Rectal smooth muscle tissue (tissue), 1 donor: ENCODE measurements at regions not wholly inside any gene's neighbourhood (a gene's known extent, or its start where the extent isn't known, plus 50 kb on each side); places are given as distances from the start of the nearest gene placed in this dataset.
A peak's percentile ranks its signal among the peaks of the same experiment; 100 is the strongest.

Experiments
- H3K27ac ChIP-seq: one replicate; pipeline ENCODE4 v1.7.0; 2013; ENCODE audit warnings: low read depth, low read length, inconsistent platforms
- H3K27me3 ChIP-seq: one replicate; pipeline ENCODE4 v1.7.0; 2013; ENCODE audit warnings: low read length; ENCODE audit not compliant: control insufficient read depth, insufficient read depth
- H3K36me3 ChIP-seq: one replicate; pipeline ENCODE4 v1.7.0; 2013; ENCODE audit warnings: low read length; ENCODE audit not compliant: control insufficient read depth, insufficient read depth
- H3K4me1 ChIP-seq: one replicate; pipeline ENCODE4 v1.7.0; 2013; ENCODE audit warnings: low read length; ENCODE audit not compliant: control insufficient read depth, insufficient read depth
- H3K4me3 ChIP-seq: one replicate; pipeline ENCODE4 v1.7.0; 2013; ENCODE audit warnings: low read length
- H3K9ac ChIP-seq: one replicate; pipeline ENCODE4 v1.7.0; 2013; ENCODE audit warnings: low read length

DNA sequence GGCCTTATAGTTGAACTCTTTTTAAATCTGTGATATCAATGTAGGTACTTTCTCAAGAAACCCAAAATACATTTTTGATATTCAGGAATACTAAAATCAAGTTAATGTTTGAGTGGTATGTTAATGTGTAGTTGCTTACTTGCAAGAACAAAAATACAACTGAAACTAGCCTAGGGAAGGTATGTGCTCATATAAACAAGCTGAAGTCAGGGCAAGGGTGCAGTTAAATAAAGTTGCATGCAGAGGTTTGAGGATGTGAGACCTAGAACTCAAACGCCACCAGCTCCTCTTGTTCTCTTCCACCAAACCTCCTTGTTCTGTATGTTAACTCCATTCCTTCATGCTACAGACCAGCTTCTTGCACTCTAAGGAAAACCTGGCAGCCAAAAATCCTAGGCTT, 388.3 kb upstream of the SMIM21 start:
- Histone ChIP-seq H3K27me3 (no peaks in the 10 kb centered on the region), H3K9ac (no peak overlapping the region), H3K4me1 (peaks cover 16% of the 10 kb centered on the region), H3K36me3 (no peaks in the 10 kb centered on the region), H3K27ac (no peak overlapping the region), H3K4me3 (no peak overlapping the region)

DNA sequence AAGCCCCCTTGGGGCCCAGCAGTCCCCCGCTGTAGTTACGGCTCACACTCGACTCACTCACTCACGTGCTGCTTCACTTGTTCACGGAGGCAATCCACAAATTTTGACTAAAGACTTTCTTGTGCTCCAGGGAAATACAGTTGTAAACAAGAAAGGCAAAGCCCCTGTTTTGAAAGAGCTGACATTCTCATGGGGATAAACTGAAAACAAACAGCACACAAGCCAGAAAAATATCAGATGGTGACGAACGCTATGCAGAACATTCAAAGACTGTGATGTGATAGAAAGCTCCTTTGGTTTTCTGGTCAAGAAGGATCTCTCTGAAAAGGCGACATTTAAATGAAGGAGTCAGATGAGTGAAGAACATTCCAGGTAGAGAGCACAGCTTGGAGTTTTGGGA, 385.3 kb upstream of the SMIM21 start:
- Histone ChIP-seq H3K9ac (no peak overlapping the region), H3K27me3 (no peaks in the 10 kb centered on the region), H3K4me3 (no peak overlapping the region), H3K36me3 (no peaks in the 10 kb centered on the region), H3K27ac (no peak overlapping the region), H3K4me1 (peaks cover 13% of the 10 kb centered on the region)

DNA sequence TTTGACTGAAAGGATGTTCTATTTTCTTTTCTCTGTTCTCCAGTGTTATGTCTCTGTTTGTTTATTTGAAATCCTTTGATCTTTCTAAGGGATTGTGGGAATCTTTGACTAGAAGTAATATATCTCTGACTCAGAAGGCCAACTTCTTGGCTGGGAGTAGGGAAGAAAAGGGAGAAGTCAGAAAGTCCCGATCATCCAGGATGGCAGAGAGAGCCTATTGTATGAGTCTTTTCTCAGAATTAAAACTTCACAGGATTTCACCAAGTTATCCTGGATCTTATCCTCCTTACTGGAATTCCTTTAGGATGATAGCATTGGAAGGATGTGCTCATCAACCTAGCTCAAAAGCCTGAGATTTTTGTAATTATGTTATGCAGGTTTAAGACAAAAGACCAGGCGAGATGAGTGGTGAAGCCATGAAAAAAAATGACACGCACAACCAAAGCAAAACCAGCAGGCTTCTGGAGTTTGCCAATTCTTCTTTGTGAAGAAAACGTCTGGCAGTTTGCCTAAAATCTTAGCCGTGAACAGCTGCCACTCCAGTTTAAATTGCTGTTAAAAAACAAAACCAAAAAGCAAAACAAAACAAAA, 383.6 kb upstream of the SMIM21 start:
- Histone ChIP-seq H3K4me1 (peaks cover 13% of the 10 kb centered on the region), H3K9ac (no peak overlapping the region), H3K4me3 (no peak overlapping the region), H3K27me3 (no peaks in the 10 kb centered on the region), H3K27ac (peak overlapping the region; percentile 45), H3K36me3 (no peaks in the 10 kb centered on the region)

GRCh38 chr18:75810516-75810915, 383.0 kb upstream of the SMIM21 start:
- Histone ChIP-seq H3K36me3 (no peaks in the 10 kb centered on the region), H3K4me1 (peaks cover 13% of the 10 kb centered on the region), H3K9ac (no peak overlapping the region), H3K27me3 (no peaks in the 10 kb centered on the region), H3K27ac (peak overlapping the region; percentile 45), H3K4me3 (no peak overlapping the region)

- Histone ChIP-seq H3K27me3 (no peaks in the 10 kb centered on the region), H3K27ac (no peak overlapping the region), H3K4me3 (peak overlapping the region; percentile 3), H3K9ac (no peak overlapping the region), H3K4me1 (peaks cover 13% of the 10 kb centered on the region), H3K36me3 (no peaks in the 10 kb centered on the region)
Observed at GRCh38 chr18:75809926-75810255, 382.4 kb upstream of the SMIM21 start.

- Histone ChIP-seq H3K36me3 (no peaks in the 10 kb centered on the region), H3K27me3 (no peaks in the 10 kb centered on the region), H3K4me1 (peaks cover 13% of the 10 kb centered on the region), H3K9ac (no peak overlapping the region), H3K4me3 (peak overlapping the region; percentile 3), H3K27ac (peak overlapping the region; percentile 2)
Observed at GRCh38 chr18:75809151-75809925, 381.8 kb upstream of the SMIM21 start.

GRCh38 chr18:75805265-75805664, 377.8 kb upstream of the SMIM21 start:
- H3K27me3 ChIP-seq = no peaks in the 10 kb centered on the region
- H3K4me1 ChIP-seq = peaks cover 2% of the 10 kb centered on the region
- H3K27ac ChIP-seq = no peak overlapping the region
- no peak overlapping the region for H3K9ac ChIP-seq
- no peaks in the 10 kb centered on the region for H3K36me3 ChIP-seq
- H3K4me3 ChIP-seq = no peak overlapping the region

DNA sequence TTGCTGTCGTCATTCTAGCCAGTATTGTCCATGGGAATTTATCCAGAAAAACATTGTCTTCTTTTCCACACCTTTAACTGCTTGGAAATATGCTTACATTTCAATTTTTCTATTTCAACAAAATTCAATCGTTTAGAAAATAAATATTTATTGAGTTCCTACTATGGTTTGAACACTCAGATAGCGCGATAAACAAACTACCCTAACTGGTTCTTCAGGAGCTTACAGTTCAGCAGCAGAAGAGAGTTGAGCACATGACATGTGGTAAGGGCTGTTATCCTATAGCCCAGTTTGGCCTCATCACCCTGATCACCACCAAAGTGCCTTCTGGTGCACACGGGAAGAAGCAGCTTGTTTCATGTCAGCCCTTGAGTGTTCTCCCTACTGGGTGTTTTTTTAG, 375.2 kb upstream of the SMIM21 start:
- H3K4me3 ChIP-seq = no peak overlapping the region
- H3K27me3 ChIP-seq = no peaks in the 10 kb centered on the region
- H3K4me1 ChIP-seq = no peaks in the 10 kb centered on the region
- no peak overlapping the region for H3K9ac ChIP-seq
- H3K27ac ChIP-seq = no peak overlapping the region
- H3K36me3 ChIP-seq = no peaks in the 10 kb centered on the region

GRCh38 chr18:75801178-75801577, 373.7 kb upstream of the SMIM21 start:
- Histone ChIP-seq H3K27me3 (no peaks in the 10 kb centered on the region), H3K27ac (no peak overlapping the region), H3K4me1 (no peaks in the 10 kb centered on the region), H3K9ac (no peak overlapping the region), H3K4me3 (no peak overlapping the region), H3K36me3 (no peaks in the 10 kb centered on the region)

DNA sequence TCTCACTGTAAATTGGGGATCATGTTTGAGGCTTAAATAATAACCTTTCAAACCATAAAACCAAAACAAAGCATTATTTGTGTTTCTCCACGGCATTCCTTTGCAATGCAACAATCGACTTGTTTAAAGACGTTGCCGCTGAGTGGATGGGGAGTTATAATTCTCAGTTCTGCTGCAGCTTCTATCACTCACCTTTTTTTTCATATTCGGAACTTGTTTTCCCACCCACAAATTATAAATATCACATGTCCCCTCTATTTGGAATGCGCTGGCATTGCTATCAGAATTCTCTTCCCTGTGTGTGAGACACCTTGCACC, 372.8 kb upstream of the SMIM21 start:
- H3K4me3 ChIP-seq = no peak overlapping the region
- H3K9ac ChIP-seq = no peak overlapping the region
- no peaks in the 10 kb centered on the region for H3K4me1 ChIP-seq
- H3K27ac ChIP-seq = peak overlapping the region; percentile 15
- H3K36me3 ChIP-seq = no peaks in the 10 kb centered on the region
- no peaks in the 10 kb centered on the region for H3K27me3 ChIP-seq

- Histone ChIP-seq H3K4me3 (no peak overlapping the region), H3K9ac (no peak overlapping the region), H3K27me3 (no peaks in the 10 kb centered on the region), H3K27ac (peak overlapping the region; percentile 15), H3K36me3 (no peaks in the 10 kb centered on the region), H3K4me1 (no peaks in the 10 kb centered on the region)
Observed at GRCh38 chr18:75799449-75800330, 372.2 kb upstream of the SMIM21 start.

DNA sequence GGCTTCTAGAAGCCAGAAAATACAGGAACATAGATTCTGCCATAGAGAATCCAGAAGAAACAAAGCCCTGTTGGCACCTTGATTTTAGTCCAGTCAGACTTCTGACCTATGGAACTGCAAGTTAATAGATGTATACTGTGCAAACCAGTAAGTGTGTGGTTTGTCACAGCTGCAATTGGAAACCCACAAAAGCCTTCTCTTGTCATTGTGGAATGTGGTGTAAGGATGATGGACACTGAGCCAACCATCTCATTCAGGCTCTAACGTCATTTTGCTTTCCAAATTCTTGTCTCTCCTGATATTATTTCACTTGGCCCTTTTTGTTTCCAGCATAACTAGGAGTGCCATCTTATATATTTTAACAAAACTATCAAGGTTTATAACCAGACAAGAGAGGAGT, 369.5 kb upstream of the SMIM21 start:
- no peak overlapping the region for H3K9ac ChIP-seq
- no peak overlapping the region for H3K4me3 ChIP-seq
- H3K36me3 ChIP-seq = no peaks in the 10 kb centered on the region
- H3K27me3 ChIP-seq = no peaks in the 10 kb centered on the region
- no peak overlapping the region for H3K27ac ChIP-seq
- H3K4me1 ChIP-seq = no peaks in the 10 kb centered on the region
